HepG2 (cell line): ENCODE measurements at regions not wholly inside any gene's neighbourhood (a gene's known extent, or its start where the extent isn't known, plus 50 kb on each side); places are given as distances from the start of the nearest gene placed in this dataset.

Experiments
- ATAC-seq: fragments of 200-7000 bp; cut with Tn5 transposase; 3 replicates; pipeline ENCODE4 v1.9.1; 2020; ENCODE audit warnings: mild to moderate bottlenecking, moderate library complexity
- BruUV-seq: library from RNA; stranded (reverse); fragments of 400-500 nt; replicated peaks from 2 replicates; lab custom pipeline; 2021; lab: Mats Ljungman, UMichigan
- CTCF ChIA-PET: fragments of 300-600 bp; formaldehyde crosslinking; extraction: SDS; loops from one replicate; lab custom pipeline; 2021; ENCODE audit warnings: low total read pairs, inconsistent platforms, low intra/inter-chr PET ratio; lab: Yijun Ruan, JAX
- POLR2A ChIA-PET: fragments of 350-600 bp; sonication (Branson Sonifier 250); formaldehyde crosslinking; loops from one replicate; lab custom pipeline; 2020; ENCODE audit warnings: antibody characterized with exemption, inconsistent platforms; lab: Yijun Ruan, JAX
- DNase-seq: peaks from one replicate; pipeline ENCODE4 v3.0.0-alpha.2; 2015; ENCODE audit warnings: low spot score
- FAIRE-seq: peaks from 3 replicates; lab custom pipeline; 2011; peaks lifted over from hg19 to GRCh38; lab: Jason Lieb, UNC
- H2AFZ ChIP-seq: one replicate; pipeline ENCODE4 v1.6.1; 2011; ENCODE audit warnings: low read length, inconsistent platforms
- H3K27ac ChIP-seq: fragments of 300-600 bp; 3 replicates; pipeline ENCODE4 v1.8.0; 2011; ENCODE audit warnings: mixed run types, mild to moderate bottlenecking, mixed read lengths, low read length, inconsistent platforms; ENCODE audit not compliant: insufficient read depth; ENCODE audit errors: extremely low read length
- H3K27me3 ChIP-seq, 2 experiments: fragments of 200-600 bp in 1 of 2; 2 replicates in 1 of 2; 3 replicates in 1 of 2; pipeline versions ENCODE4 v1.6.0 to v1.8.0; 2011; ENCODE audit warnings: low read length in 2 of 2, mild to moderate bottlenecking in 2 of 2, moderate library complexity in 2 of 2, inconsistent platforms in 1 of 2; ENCODE audit not compliant: insufficient read depth in 2 of 2, control insufficient read depth in 1 of 2
- H3K36me3 ChIP-seq, 2 experiments: fragments of 200-600 bp in 1 of 2; replicated peaks in 1 of 2; 2 replicates in 1 of 2; 3 replicates in 1 of 2; pipeline versions ENCODE4 v1.5.1 to v1.8.0; 2011; ENCODE audit warnings: low read length in 2 of 2, inconsistent platforms in 1 of 2; ENCODE audit not compliant: insufficient read depth in 2 of 2, control insufficient read depth in 1 of 2
- H3K4me1 ChIP-seq: 2 replicates; pipeline ENCODE4 v1.5.1; 2012; ENCODE audit warnings: low read length, inconsistent platforms; ENCODE audit not compliant: insufficient read depth
- H3K4me2 ChIP-seq: 2 replicates; pipeline ENCODE4 v1.6.0; 2011; ENCODE audit warnings: low read depth, low read length, inconsistent platforms
- H3K4me3 ChIP-seq, 3 experiments: fragments of 200-600 bp in 1 of 3; sonication (generic), shearing (Covaris generic) in 1 of 3; replicated peaks in 1 of 3; 2 replicates each; pipeline ENCODE4 v1.5.1; 2011 to 2016; ENCODE audit warnings: low read length in 3 of 3, inconsistent platforms in 2 of 3, low read depth in 2 of 3, mild to moderate bottlenecking in 2 of 3, control low read depth in 1 of 3, mixed read lengths in 1 of 3; ENCODE audit not compliant: insufficient read depth in 1 of 3
- H3K79me2 ChIP-seq: one replicate; pipeline ENCODE4 v1.6.1; 2011; ENCODE audit warnings: low read length, inconsistent platforms; ENCODE audit not compliant: insufficient read depth
- H3K9ac ChIP-seq: 2 replicates; pipeline ENCODE4 v1.6.0; 2011; ENCODE audit warnings: mild to moderate bottlenecking, low read depth, low read length, inconsistent platforms; ENCODE audit not compliant: insufficient read depth
- H3K9me3 ChIP-seq: 2 replicates; pipeline ENCODE4 v1.5.1; 2012; ENCODE audit warnings: mild to moderate bottlenecking, low read length
- H4K20me1 ChIP-seq: 2 replicates; pipeline ENCODE4 v1.6.0; 2011; ENCODE audit warnings: inconsistent platforms, mild to moderate bottlenecking, low read length, moderate library complexity; ENCODE audit not compliant: insufficient read depth
- FOXC1 ChIP-seq: sonication (generic); formaldehyde crosslinking; IDR thresholded peaks from 2 replicates; pipeline ENCODE4 v1.8.0; 2022; ENCODE audit warnings: mild to moderate bottlenecking, missing genetic modification reagents, borderline replicate concordance
- FOXO1 ChIP-seq: sonication (generic); formaldehyde crosslinking; IDR thresholded peaks from 2 replicates; pipeline ENCODE4 v1.4.0; 2020; ENCODE audit warnings: missing genetic modification reagents
- HNRNPUL1 ChIP-seq: fragments of 200-400 bp; formaldehyde crosslinking; IDR thresholded peaks from 2 replicates; pipeline ENCODE4 v1.6.1; 2017; ENCODE audit warnings: low read depth, mild to moderate bottlenecking, low read length, moderate library complexity
- MLX ChIP-seq: IDR thresholded peaks from 2 replicates; pipeline ENCODE4 v1.6.1; 2016
- PRPF4 ChIP-seq: fragments of 200-400 bp; formaldehyde crosslinking; IDR thresholded peaks from 2 replicates; pipeline ENCODE4 v1.6.1; 2016; ENCODE audit warnings: low read length, low read depth; ENCODE audit not compliant: poor library complexity, severe bottlenecking
- RBM22 ChIP-seq: fragments of 200-400 bp; formaldehyde crosslinking; optimal IDR thresholded peaks from 2 replicates; pipeline ENCODE3; 2017; ENCODE audit warnings: mild to moderate bottlenecking, low read length, moderate library complexity
- SRSF4 ChIP-seq: fragments of 200-400 bp; formaldehyde crosslinking; IDR thresholded peaks from one replicate; pipeline ENCODE4 v1.6.1; 2018; ENCODE audit warnings: mild to moderate bottlenecking, low read depth, low read length, moderate library complexity; ENCODE audit not compliant: poor library complexity, severe bottlenecking
- TCF7L2 ChIP-seq: IDR thresholded peaks from 2 replicates; pipeline ENCODE4 v1.6.1; 2011; ENCODE audit warnings: mild to moderate bottlenecking, low read depth, low read length, moderate library complexity
- ZBTB14 ChIP-seq: sonication (generic); formaldehyde crosslinking; IDR thresholded peaks from 2 replicates; pipeline ENCODE4 v1.4.0; 2020; ENCODE audit warnings: missing genetic modification reagents
- ZNF30 ChIP-seq: sonication (generic); formaldehyde crosslinking; IDR thresholded peaks from 2 replicates; pipeline ENCODE4 v1.5.0; 2020; ENCODE audit warnings: mild to moderate bottlenecking, missing genetic modification reagents
- ZNF414 ChIP-seq: sonication (generic); formaldehyde crosslinking; IDR thresholded peaks from 2 replicates; pipeline ENCODE4 v1.5.0; 2020; ENCODE audit warnings: missing genetic modification reagents
- ZNF441 ChIP-seq: sonication (generic); formaldehyde crosslinking; IDR thresholded peaks from 2 replicates; pipeline ENCODE4 v1.7.0; 2021; ENCODE audit warnings: missing genetic modification reagents, borderline replicate concordance
- ZNF629 ChIP-seq: sonication (generic); formaldehyde crosslinking; conservative IDR thresholded peaks from 2 replicates; pipeline ENCODE4 v1.5.0; 2020; ENCODE audit warnings: missing genetic modification reagents
- ZNF770 ChIP-seq: sonication (generic); formaldehyde crosslinking; IDR thresholded peaks from 2 replicates; pipeline ENCODE4 v1.5.0; 2020; ENCODE audit warnings: mild to moderate bottlenecking, missing genetic modification reagents
- ZNF839 ChIP-seq: sonication (generic); formaldehyde crosslinking; IDR thresholded peaks from 2 replicates; pipeline ENCODE4 v1.4.0; 2020; ENCODE audit warnings: missing genetic modification reagents, mild to moderate bottlenecking, borderline replicate concordance
- WGBS: methylation state at CpG from one replicate; pipeline ENCODE4 v1.1.6; 2017; ENCODE audit warnings: low lambda C conversion rate; 5-methylcytosine and 5-hydroxymethylcytosine counted together
- in situ Hi-C: cut with HindIII; loops from 2 replicates; pipeline ENCODE4 v1.10.0; 2017; ENCODE audit warnings: low pct_unique_long_range_greater_than_20kb; ENCODE audit not compliant: extremely low pct_ligation_motif_present
- intact Hi-C: fragments of 100-400 bp; cut with micrococcal nuclease; formaldehyde crosslinking; loops from one replicate; pipeline ENCODE4 v1.10.0; 2022; ENCODE audit not compliant: unreplicated experiment
- TF ChIP-seq, protein P1 (sequence below): sonication (generic); formaldehyde crosslinking; IDR thresholded peaks from 2 replicates; pipeline ENCODE4 v1.4.0; 2020; ENCODE audit warnings: mild to moderate bottlenecking, missing genetic modification reagents

- no peak overlapping the region for H3K4me2 ChIP-seq
- no peak for ATAC-seq
- TF ChIP-seq ZNF770 (CRISPR knock-in tag) (no peak), FOXO1 (CRISPR knock-in tag) (no peak), ZNF30 (no peak), ZNF414 (CRISPR knock-in tag) (no peak), ZNF839 (CRISPR knock-in tag) (no peak), ZBTB14 (CRISPR knock-in tag) (no peak), SRSF4 (no peak), RBM22 (no peak), FOXC1 (CRISPR knock-in tag) (no peak), MLX (CRISPR knock-in tag) (no peak), HNRNPUL1 (no peak), ZNF441 (CRISPR knock-in tag) (no peak), TCF7L2 (no peak), ZNF629 (CRISPR knock-in tag) (no peak), PRPF4 (no peak)
- TF ChIP-seq, protein P1, sequence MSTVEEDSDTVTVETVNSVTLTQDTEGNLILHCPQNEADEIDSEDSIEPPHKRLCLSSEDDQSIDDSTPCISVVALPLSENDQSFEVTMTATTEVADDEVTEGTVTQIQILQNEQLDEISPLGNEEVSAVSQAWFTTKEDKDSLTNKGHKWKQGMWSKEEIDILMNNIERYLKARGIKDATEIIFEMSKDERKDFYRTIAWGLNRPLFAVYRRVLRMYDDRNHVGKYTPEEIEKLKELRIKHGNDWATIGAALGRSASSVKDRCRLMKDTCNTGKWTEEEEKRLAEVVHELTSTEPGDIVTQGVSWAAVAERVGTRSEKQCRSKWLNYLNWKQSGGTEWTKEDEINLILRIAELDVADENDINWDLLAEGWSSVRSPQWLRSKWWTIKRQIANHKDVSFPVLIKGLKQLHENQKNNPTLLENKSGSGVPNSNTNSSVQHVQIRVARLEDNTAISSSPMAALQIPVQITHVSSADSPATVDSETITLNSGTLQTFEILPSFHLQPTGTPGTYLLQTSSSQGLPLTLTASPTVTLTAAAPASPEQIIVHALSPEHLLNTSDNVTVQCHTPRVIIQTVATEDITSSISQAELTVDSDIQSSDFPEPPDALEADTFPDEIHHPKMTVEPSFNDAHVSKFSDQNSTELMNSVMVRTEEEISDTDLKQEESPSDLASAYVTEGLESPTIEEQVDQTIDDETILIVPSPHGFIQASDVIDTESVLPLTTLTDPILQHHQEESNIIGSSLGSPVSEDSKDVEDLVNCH, result no peak
- no peaks in the 10 kb centered on the region for H3K27me3 ChIP-seq
- H2AFZ ChIP-seq, result no peak overlapping the region
- H3K36me3 ChIP-seq, result no peaks in the 10 kb centered on the region
- H3K79me2 ChIP-seq, result no peaks in the 10 kb centered on the region
- no TSS peak for BruUV-seq
- H4K20me1 ChIP-seq, result no peaks in the 10 kb centered on the region
- no peak overlapping the region for H3K27ac ChIP-seq
- H3K9me3 ChIP-seq, result peaks cover 8% of the 10 kb centered on the region
- no peak for DNase-seq
- ChIA-PET POLR2A (interaction anchor here (1.1 kb wide), 1 partner anchor 130 kb away, joined by 3 read pairs; the partner anchor contains the start of gene SLC7A11), CTCF (no interaction called here)
- no peak overlapping the region for H3K4me3 ChIP-seq
- intact Hi-C loops (loop anchor here (5.0 kb wide), 1 partner anchor 45 kb away; no protein-coding TSS in a partner anchor), in situ Hi-C loops (no loop called here)
- H3K9ac ChIP-seq, result no peak overlapping the region
- WGBS, result 94% methylated on average over 2 of the region's 2 CpGs
- peaks cover 43% of the 10 kb centered on the region for H3K4me1 ChIP-seq
- FAIRE-seq, result no peak
Observed at GRCh38 chr4:138112389-138112788, 129.8 kb downstream of the SLC7A11 start.
